Esophagus squamous epithelium (tissue), 5 donors: ENCODE measurements at regions not wholly inside any gene's neighbourhood (a gene's known extent, or its start where the extent isn't known, plus 50 kb on each side); places are given as distances from the start of the nearest gene placed in this dataset.

Source experiments
- DNase-seq: peaks from one replicate; lab custom pipeline; 2025; lab: John Stamatoyannopoulos, UW
- H3K27ac ChIP-seq, 4 donors: fragments of 200-600 bp; sonication (generic); one replicate each; pipeline ENCODE4 v1.5.1; 2016 to 2019; ENCODE audit warnings: mild to moderate bottlenecking in 1 of 4
- H3K27me3 ChIP-seq, 4 donors: fragments of 200-600 bp; sonication (generic); 1 replicate in 3 of 4; 2 replicates in 1 of 4; pipeline versions ENCODE4 v1.5.1 to v1.6.0; 2017 to 2021; ENCODE audit warnings: antibody characterized with exemption in 1 of 4
- H3K36me3 ChIP-seq, 3 donors: fragments of 200-600 bp; sonication (generic); one replicate each; pipeline ENCODE4 v1.5.1; 2016 to 2019
- H3K4me1 ChIP-seq, 3 donors: fragments of 200-600 bp; sonication (generic); one replicate each; pipeline ENCODE4 v1.5.1; 2017 to 2019
- H3K4me3 ChIP-seq, 4 donors: fragments of 200-600 bp; sonication (generic); 1 replicate in 3 of 4; 2 replicates in 1 of 4; pipeline ENCODE4 v1.5.1; 2016 to 2019; ENCODE audit warnings: mild to moderate bottlenecking in 2 of 4, moderate library complexity in 1 of 4
- H3K9me3 ChIP-seq, 3 donors: fragments of 200-600 bp; sonication (generic); one replicate each; pipeline ENCODE4 v1.5.1; 2016 to 2019
- POLR2A ChIP-seq, 4 donors: fragments of 450-650 bp; IDR thresholded peaks; one replicate each; pipeline ENCODE4 v1.6.1; 2017; ENCODE audit warnings: antibody characterized with exemption in 4 of 4, mild to moderate bottlenecking in 4 of 4, moderate library complexity in 3 of 4
- WGBS, 2 donors: methylation state at CpG; one replicate each; pipeline ENCODE4 v1.1.5; 2018; 5-methylcytosine and 5-hydroxymethylcytosine counted together
- intact Hi-C: fragments of 100-400 bp; cut with DNase I; formaldehyde crosslinking; loops from one replicate; pipeline ENCODE4 v1.15.0; 2022
- TF ChIP-seq, protein P1 (sequence below), 6 experiments: fragments of 450-650 bp in 4 of 6; fragments of 200-600 bp in 2 of 6; sonication (generic) in 2 of 6; IDR thresholded peaks; one replicate each; pipeline ENCODE4 v1.5.1; 2016 to 2019; ENCODE audit warnings: antibody characterized with exemption in 6 of 6, mild to moderate bottlenecking in 4 of 6, moderate library complexity in 4 of 6
- donor health status: DM: yes; HTN: yes; CAD: no.

DNA sequence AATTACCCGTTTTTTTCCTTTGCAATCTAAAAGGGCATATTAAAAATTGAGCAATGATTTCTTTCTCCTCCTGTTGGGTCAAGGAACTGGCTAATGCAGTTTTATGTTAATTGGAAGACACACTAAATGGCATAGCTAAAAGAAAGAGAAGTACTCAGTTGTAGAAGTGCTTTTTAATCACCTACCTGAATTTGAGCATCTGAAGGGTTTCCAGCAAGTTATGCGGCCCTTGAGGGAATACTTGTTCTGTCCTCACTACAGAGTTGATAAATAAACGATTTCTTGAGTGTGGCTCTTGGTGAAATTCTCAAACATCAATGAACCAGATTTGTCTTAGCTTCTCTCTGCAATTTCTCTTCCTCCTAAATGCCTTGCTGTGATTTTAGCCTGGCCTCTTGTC is 184.1 kb upstream of the RPH3A start:
- Histone ChIP-seq H3K4me1 (no peaks in the 10 kb centered on the region), H3K36me3 (no peaks in the 10 kb centered on the region), H3K27ac (no peak overlapping the region), H3K9me3 (no peaks in the 10 kb centered on the region), H3K27me3 (peaks cover 0 to 64% (median 0%) of the 10 kb centered on the region in 4 donors), H3K4me3 (no peak overlapping the region)
- intact Hi-C loops = no loop called here
- WGBS, 2 donors = 58 to 64% methylated on average over 3 of the region's 3 CpGs
- no peak for TF ChIP-seq POLR2A (IDR thresholded peaks at IDR 0.05)
- TF ChIP-seq, protein P1, sequence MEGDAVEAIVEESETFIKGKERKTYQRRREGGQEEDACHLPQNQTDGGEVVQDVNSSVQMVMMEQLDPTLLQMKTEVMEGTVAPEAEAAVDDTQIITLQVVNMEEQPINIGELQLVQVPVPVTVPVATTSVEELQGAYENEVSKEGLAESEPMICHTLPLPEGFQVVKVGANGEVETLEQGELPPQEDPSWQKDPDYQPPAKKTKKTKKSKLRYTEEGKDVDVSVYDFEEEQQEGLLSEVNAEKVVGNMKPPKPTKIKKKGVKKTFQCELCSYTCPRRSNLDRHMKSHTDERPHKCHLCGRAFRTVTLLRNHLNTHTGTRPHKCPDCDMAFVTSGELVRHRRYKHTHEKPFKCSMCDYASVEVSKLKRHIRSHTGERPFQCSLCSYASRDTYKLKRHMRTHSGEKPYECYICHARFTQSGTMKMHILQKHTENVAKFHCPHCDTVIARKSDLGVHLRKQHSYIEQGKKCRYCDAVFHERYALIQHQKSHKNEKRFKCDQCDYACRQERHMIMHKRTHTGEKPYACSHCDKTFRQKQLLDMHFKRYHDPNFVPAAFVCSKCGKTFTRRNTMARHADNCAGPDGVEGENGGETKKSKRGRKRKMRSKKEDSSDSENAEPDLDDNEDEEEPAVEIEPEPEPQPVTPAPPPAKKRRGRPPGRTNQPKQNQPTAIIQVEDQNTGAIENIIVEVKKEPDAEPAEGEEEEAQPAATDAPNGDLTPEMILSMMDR (IDR thresholded peaks at IDR 0.05) = no peak
- no peak for DNase-seq

DNA sequence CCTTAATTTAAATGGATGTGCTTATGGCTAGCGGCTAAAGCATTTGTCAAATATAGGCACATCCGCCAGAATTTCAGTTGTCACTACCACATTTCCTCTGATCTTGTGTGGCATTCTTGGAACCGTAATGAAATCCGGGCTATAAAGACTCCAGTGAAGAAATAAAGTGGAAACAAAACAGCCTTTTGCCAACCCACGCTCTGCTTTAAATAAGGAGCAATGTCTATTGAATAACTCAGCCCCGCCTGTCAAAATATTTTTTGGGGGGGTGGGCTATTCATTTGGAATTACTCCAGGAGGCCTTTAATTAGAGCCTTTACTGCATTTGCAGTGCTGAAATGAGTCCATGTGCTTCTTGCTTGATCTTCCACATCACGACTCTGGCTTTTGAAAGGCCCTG is 179.6 kb upstream of the RPH3A start:
- H3K36me3 ChIP-seq = no peaks in the 10 kb centered on the region
- H3K4me1 ChIP-seq = no peaks in the 10 kb centered on the region
- TF ChIP-seq, protein P1 (IDR thresholded peaks at IDR 0.05) = no peak
- no peak for TF ChIP-seq POLR2A (IDR thresholded peaks at IDR 0.05)
- 60 to 71% methylated on average over 7 of the region's 7 CpGs for WGBS, 2 donors
- H3K27me3 ChIP-seq = peaks cover 0 to 45% (median 0%) of the 10 kb centered on the region in 4 donors
- intact Hi-C loops = no loop called here
- H3K9me3 ChIP-seq = no peaks in the 10 kb centered on the region
- H3K27ac ChIP-seq = no peak overlapping the region
- H3K4me3 ChIP-seq = no peak overlapping the region
- DNase-seq = no peak

DNA sequence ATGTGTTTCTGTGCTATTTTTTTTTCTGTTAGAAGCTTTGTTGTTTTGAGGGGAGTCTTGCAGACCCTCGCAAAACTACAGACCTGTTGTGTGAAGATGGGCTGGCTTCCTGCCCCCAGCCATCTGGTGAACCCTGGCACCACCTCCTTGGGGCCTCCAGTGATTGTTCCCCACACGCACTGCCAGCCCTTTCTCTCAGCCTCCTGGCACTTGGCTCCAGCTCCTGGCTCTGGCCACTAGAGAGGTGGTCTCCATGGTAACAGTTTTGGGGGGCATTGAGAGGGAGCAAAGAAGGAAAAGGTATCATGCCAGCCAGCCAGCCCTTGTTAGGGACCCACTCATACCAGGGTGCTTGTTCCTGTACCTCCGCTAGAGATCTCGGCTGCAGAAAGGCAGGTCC is 176.4 kb upstream of the RPH3A start:
- intact Hi-C loops = no loop called here
- Histone ChIP-seq H3K27ac (no peak overlapping the region), H3K4me3 (no peak overlapping the region), H3K4me1 (no peaks in the 10 kb centered on the region), H3K27me3 (peaks cover 0 to 46% (median 0%) of the 10 kb centered on the region in 4 donors), H3K36me3 (no peaks in the 10 kb centered on the region), H3K9me3 (no peaks in the 10 kb centered on the region)
- TF ChIP-seq POLR2A (IDR thresholded peaks at IDR 0.05) = no peak
- TF ChIP-seq, protein P1 (IDR thresholded peaks at IDR 0.05) = no peak
- 62 to 66% methylated on average over 3 to 4 of the region's 4 CpGs for WGBS, 2 donors
- no peak for DNase-seq

DNA sequence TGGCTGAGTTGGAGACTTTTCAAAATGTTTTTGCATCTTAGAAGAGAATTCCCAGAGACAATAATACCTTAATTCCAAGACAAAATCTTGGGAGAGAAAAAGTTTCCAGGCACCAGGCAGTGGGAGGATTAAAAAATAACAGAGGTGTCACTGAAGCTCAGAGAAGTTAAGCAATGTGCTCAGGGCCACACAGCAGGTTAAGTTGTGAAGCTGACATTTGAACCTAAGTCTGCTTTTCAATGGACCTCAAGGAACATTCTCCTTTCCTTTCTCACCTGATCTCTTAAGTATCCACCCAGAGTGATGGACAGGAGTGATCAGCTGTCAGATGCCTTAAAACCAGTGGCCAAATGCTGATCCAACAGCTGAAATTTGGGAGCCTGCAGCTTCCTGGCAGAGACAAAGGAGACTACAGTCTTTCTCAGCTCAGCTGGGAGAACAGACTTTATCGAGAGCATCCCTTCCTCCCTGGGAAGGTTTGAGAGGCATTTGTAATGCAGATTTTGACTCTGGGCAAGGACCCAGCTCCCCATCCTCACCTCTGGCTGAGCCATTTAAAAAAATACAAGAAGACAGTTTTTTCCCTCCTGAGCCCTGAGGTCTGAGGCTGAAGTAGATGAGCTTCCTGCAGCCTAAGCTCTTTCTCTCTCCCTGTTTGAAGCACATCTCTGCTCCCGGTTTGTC is 174.9 kb upstream of the RPH3A start:
- TF ChIP-seq POLR2A (IDR thresholded peaks at IDR 0.05) = no peak
- TF ChIP-seq, protein P1 (IDR thresholded peaks at IDR 0.05) = no peak
- H3K27me3 ChIP-seq = peaks cover 0 to 41% (median 0%) of the 10 kb centered on the region in 4 donors
- no peaks in the 10 kb centered on the region for H3K9me3 ChIP-seq
- intact Hi-C loops = no loop called here
- DNase-seq = no peak
- no peak overlapping the region for H3K27ac ChIP-seq
- H3K4me3 ChIP-seq = no peak overlapping the region
- no peaks in the 10 kb centered on the region for H3K36me3 ChIP-seq
- WGBS, 2 donors = 0 to 6% methylated on average over 2 of the region's 2 CpGs
- H3K4me1 ChIP-seq = no peaks in the 10 kb centered on the region

- Histone ChIP-seq H3K9me3 (no peaks in the 10 kb centered on the region), H3K27ac (no peak overlapping the region), H3K36me3 (no peaks in the 10 kb centered on the region), H3K27me3 (peaks cover 0 to 41% (median 0%) of the 10 kb centered on the region in 4 donors), H3K4me3 (no peak overlapping the region), H3K4me1 (no peaks in the 10 kb centered on the region)
- DNase-seq = no peak
- 0 to 7% methylated on average over 3 of the region's 3 CpGs for WGBS, 2 donors
- intact Hi-C loops = no loop called here
- no peak for TF ChIP-seq POLR2A (IDR thresholded peaks at IDR 0.05)
- TF ChIP-seq, protein P1 (IDR thresholded peaks at IDR 0.05) = no peak
Measured at GRCh38 chr12:112617153-112617505, 174.4 kb upstream of the RPH3A start.
